ENCODE measurements at regions not wholly inside any gene's neighbourhood (a gene's known extent, or its start where the extent isn't known, plus 50 kb on each side); places are given as distances from the start of the nearest gene placed in this dataset.

DNA sequence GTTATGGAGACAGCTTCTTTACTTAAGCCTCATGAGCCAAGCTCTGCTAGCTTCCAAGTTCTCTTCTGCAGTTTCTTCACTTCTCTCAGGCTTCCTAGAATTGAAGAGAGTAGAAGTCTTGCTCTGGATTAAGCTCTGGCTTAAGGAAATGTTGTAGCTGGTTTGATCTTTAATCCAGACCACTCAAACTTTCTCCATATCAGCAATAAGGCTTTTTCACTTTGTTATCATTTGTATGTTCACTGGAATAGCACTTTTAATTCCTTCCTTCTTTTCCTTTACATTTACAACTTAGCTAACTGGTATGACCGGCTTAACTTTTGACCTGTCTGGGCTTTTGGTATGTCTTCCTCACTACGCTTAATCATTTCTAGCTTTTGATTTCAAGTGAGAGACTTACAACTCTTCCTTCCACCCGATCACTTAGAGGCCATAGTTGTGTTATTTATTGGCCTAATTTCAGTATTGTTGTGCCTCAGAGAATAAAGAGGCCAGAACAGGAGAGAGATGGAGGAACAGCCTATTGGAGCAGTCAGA is 236.6 kb upstream of the BMP2 start:
- in situ Hi-C loops (cut with MboI; ENCODE audit: low pct_unique_long_range_greater_than_20kb, low sequenced_read_pairs, unreplicated experiment), result no loop called here
- no peak for DNase-seq (ENCODE audit: low spot score)
- TF ChIP-seq CTCF (IDR thresholded peaks at IDR 0.05; ENCODE audit: extremely low read depth, insufficient read depth, missing control alignments), result no peak

DNA sequence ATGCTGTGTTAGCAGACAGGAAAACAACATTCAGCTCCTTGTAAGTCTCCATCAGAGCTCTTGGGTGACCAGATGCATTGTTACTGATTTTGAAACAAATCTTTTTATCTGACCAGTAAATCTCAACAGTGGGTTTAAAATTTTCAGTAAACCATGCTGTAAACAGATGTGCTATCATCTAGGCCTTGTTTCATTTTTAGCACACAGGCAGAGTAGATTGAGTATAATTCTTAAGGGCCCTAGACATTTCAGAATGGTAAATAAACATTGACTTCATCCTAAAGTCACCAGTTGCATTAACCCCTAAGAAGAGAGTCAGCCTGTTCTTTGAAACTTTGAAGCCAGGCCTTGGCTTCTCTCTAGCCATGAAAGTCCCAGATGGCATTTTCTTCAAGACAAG is 237.2 kb upstream of the BMP2 start:
- in situ Hi-C loops (cut with MboI; ENCODE audit: low pct_unique_long_range_greater_than_20kb, low sequenced_read_pairs, unreplicated experiment), result no loop called here
- TF ChIP-seq CTCF (IDR thresholded peaks at IDR 0.05; ENCODE audit: extremely low read depth, insufficient read depth, missing control alignments), result no peak
- no peak for DNase-seq (ENCODE audit: low spot score)

- no peak for DNase-seq (ENCODE audit: low spot score)
- no peak for TF ChIP-seq CTCF (IDR thresholded peaks at IDR 0.05; ENCODE audit: extremely low read depth, insufficient read depth, missing control alignments)
- in situ Hi-C loops (cut with MboI; ENCODE audit: low pct_unique_long_range_greater_than_20kb, low sequenced_read_pairs, unreplicated experiment), result no loop called here
These were observed 241.8 kb upstream of the BMP2 start for GRCh38 chr20:6525447-6526303.

DNA sequence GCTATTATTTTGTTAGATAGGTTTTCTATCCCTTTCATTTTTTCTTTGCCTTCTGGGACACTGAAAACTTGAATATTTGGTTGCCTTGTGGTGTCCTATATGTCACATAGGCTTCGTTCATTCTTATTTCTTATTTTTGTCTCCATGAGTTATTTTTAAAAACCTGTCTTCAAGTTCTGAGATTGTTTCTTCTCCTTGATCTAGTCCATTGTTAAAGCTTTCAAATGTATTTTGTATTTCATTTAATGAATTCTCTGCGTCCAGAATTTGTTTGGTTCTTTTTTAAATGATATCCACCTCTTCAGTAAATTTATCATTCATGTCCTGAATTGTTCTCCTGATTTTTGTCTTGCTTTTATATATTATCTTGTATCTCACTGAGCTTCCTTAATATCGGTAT is 243.2 kb upstream of the BMP2 start:
- in situ Hi-C loops (cut with MboI; ENCODE audit: low pct_unique_long_range_greater_than_20kb, low sequenced_read_pairs, unreplicated experiment), result no loop called here
- TF ChIP-seq CTCF (IDR thresholded peaks at IDR 0.05; ENCODE audit: extremely low read depth, insufficient read depth, missing control alignments), result no peak
- no peak for DNase-seq (ENCODE audit: low spot score)

GRCh38 chr20:6519556-6519955 is 247.9 kb upstream of the BMP2 start:
- TF ChIP-seq CTCF (IDR thresholded peaks at IDR 0.05; ENCODE audit: extremely low read depth, insufficient read depth, missing control alignments), result no peak
- in situ Hi-C loops (cut with MboI; ENCODE audit: low pct_unique_long_range_greater_than_20kb, low sequenced_read_pairs, unreplicated experiment), result no loop called here
- DNase-seq (ENCODE audit: low spot score), result no peak

GRCh38 chr20:6515261-6515660 is 252.2 kb upstream of the BMP2 start:
- no peak for DNase-seq (ENCODE audit: low spot score)
- TF ChIP-seq CTCF (IDR thresholded peaks at IDR 0.05; ENCODE audit: extremely low read depth, insufficient read depth, missing control alignments), result no peak
- in situ Hi-C loops (cut with MboI; ENCODE audit: low pct_unique_long_range_greater_than_20kb, low sequenced_read_pairs, unreplicated experiment), result no loop called here

All from GM13977 (cell line).